GM18519 (cell line): ENCODE measurements at regions not wholly inside any gene's neighbourhood (a gene's known extent, or its start where the extent isn't known, plus 50 kb on each side); places are given as distances from the start of the nearest gene placed in this dataset.
"Not testable (repeated sequence)": the region's sequence is repeated elsewhere in the genome, so short reads cannot be mapped to it uniquely, and the experiment has no call there.

Source experiments
- ATAC-seq: cut with Tn5 transposase; IDR thresholded peaks from one replicate; pipeline ENCODE4 v1.9.1; 2021; ENCODE audit warnings: mild to moderate bottlenecking, moderate library complexity; ENCODE audit not compliant: unreplicated experiment, low FRiP score

DNA sequence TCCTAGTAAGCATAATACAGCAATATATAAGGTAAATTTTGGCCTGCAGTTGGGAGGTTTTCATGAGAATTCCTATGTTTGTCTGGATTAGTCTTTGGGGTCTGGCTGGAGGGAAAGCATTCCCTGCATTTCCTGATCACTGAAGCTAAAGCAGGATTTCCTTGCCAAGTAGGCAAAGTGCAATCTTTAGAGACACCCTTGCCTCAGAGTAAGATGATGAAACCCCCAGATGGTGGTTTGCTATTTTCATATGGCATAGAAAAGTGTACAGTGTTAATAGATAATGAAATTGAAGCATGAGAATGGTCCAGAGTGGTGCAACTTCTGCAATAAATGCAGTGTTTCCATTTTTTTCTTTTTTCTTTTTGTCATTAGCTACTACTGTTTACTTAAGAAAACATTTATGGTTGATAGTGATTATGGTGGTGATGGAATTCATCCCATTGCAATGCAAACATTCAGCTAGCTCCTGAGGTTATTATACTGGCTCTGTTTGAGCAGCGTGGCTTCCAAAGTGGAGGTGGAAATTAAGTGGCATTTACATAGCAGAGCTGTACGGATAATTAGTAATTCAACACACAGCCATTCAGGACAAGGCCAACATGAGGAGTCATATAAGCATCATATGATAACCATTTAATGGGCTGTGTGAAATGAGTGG is 276.3 kb downstream of the DUSP6 start:
- ATAC-seq, result no peak

DNA sequence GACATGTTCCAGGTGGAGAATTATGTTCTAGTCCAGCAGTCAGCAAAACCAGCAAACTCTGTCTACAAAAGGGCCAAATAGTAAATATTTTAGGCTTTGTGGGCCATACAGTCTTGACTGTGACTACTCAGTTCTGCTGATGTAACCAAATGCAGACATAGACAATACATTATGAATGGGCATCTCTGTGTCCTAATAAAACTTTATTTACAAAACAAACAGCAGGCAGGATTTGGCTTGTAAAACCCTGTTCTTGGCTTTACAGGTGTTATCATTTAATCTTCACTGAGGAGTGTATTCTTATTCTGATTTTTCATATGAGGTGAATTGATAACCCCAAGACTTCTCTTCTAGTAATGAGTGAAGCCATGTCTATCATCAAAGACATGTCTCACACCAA is 278.6 kb downstream of the DUSP6 start:
- no peak for ATAC-seq

DNA sequence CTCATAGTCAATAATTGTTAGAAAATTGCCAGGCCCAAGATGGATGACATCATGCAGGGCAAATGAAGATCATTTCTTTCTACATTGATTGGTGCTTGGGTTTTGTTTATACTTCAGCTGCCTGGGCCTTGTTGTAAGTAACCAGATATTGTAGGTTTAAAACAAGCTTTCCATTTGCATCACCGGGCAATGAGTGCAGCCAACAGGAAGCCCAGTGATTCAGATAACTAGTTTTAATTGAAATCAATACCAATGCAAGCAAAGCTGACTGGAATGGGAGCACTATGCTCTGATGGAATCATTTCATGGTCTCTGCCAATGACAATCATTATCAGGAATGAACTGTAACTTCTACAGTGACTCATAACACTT is 279.3 kb downstream of the DUSP6 start:
- ATAC-seq, result no peak

DNA sequence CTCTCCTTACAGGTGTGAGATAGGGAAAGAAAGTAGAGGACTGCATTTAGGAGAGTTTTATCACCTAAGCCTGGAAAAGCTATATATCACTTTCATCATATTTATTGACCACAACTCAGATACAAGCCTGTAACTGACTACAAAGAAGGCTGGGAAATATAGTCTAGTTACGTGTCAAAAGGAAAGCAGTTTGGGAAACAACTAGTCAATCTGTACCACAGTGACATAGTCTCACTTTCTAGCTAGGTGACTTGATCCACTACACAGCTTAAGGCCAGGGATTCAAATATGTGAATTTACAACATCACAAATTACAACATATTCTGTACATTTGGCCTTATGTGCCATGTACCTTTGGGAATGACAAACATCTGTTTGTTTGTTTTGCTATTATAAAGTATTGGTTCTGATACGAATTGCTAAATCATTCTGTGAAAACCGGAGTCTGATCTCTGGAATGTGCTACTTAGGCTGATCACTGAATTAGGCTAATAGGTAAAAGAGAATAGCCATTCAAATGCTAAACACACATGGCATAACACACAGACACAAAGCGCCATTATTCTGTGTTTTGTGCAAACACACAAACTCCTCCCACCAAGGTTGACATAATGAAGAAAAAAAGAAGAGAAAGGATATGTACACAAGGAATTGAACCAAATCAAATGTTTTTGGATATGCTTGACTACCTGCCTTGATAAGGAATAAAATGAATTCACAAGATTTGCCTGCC is 279.8 kb downstream of the DUSP6 start:
- ATAC-seq, result no peak

DNA sequence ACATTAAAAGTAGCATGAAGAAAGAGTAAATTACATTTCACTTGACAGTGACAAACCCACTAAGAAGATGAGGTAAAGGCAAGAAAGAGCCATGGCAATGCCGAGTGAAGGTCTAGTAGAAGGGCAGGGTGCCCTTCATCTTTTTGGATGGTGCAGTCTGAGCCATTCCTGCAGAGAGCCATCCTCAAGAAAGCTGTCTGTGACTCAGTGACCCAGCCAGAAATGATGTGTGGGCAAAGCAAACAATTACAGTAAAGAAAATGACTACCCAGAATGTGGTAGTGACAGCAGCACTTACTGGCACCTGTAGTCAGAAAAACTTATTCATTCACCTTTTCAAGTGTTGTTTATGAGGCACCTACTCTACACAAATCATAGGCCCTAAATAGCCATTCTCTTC is 281.7 kb downstream of the DUSP6 start:
- ATAC-seq, result no peak

DNA sequence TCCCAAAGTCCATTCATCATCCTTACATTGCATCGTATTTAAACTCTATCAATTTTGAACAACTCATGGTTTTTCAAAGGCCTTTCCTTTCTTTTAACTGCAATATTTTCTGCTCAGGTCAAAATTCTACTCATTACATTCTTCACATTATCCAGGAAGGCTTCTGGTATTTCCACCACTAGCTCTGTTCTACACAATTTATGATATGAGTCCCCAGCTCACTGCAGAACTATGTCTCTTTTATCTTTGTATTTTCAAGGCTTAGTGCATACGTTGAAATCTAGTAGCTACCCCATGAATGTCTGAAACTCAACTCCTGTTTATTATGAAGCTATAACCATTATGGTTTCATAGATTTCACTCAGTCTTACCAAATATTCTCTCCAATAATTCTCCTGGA is 282.9 kb downstream of the DUSP6 start:
- ATAC-seq, result no peak

DNA sequence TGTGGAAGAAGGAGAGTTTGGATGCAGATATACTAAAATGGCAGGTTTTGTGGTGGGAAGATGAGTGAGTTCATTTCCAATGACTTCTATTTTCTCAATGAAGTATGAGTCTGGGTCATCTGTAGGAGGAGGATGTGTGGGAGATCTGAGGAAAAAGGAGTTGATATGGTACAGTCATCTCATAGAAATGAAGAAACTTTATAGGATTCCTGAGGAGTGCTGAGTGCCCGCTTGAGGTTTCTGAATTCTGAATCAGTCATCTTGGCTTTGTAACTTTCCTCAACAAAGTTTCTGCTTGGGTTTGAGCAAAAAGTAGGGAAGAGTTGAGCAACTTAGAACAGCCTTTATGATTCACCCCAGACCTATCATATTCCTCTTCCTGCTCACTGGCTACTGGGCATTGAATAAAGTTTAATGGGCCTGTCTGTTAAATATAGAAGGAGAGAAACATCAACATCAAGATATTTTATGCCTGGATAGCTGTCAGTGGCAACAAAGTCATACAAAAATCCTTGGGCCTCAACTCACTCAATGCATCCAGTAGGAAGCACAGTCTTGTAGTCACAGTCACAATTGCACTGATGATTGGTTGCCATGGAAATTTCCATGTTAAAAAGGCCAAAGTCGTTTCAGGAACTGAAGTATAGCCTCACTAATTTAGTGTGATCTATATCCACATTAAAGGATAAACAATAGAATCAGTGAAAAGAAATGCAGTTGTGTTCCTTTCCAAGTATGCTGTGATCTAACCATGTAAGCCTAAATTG is 284.7 kb downstream of the DUSP6 start:
- no peak for ATAC-seq

DNA sequence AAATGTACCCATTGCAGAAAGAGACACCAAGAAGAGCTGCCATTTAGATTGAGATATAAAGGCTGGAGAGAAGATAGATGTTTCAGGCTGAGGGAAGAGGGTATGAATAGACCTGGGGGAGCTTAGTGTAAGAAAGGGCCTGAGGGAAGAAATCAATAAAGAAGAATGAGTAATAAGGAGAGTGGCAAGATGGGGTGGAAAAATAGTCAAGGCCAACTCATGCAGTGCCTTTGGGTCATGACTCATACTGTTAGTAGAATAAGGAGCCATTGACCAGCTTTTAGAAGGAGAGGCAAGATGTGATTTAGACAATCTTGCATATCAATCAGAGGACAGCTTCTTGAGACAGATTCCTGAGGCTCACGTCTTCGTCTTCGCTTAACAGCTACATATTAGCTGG is 287.5 kb downstream of the DUSP6 start:
- no peak for ATAC-seq

DNA sequence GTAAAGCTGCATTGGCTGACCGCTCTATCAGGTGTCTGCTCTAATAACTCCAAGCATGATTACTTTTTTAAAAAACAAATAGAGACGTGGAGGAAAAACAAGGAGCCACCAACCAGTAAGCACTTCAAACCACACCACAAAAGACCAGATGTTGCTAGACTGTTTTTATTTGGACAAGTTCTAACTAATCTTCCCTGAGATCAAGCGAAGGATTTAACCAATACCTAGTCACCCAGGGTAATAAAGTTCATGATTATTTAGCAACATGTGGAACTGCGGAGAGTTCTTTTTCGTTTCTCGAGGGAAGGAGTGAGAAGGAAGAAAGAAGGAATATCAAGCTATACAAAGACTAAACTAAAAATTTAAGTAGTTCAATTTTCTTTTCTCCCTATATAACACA is 288.1 kb downstream of the DUSP6 start:
- ATAC-seq, result no peak

DNA sequence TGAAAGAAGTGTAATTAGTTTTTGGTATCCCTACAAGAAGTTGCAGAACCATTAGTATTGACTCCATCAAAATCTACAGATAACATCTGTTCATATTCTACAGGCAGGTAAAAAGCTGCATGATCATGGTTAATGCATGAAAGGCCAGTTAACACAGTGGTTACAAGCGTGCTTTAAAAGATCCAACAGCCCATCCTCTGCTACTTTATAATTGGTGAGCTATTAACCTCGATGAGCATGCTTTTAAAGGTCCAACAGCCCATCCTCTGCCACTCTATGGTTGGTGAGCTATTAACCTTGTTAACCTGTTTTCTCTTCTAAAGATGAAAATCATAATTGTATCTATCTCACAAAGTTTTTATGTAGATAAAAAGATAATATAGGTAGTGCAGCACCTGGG is 289.3 kb downstream of the DUSP6 start:
- no peak for ATAC-seq

DNA sequence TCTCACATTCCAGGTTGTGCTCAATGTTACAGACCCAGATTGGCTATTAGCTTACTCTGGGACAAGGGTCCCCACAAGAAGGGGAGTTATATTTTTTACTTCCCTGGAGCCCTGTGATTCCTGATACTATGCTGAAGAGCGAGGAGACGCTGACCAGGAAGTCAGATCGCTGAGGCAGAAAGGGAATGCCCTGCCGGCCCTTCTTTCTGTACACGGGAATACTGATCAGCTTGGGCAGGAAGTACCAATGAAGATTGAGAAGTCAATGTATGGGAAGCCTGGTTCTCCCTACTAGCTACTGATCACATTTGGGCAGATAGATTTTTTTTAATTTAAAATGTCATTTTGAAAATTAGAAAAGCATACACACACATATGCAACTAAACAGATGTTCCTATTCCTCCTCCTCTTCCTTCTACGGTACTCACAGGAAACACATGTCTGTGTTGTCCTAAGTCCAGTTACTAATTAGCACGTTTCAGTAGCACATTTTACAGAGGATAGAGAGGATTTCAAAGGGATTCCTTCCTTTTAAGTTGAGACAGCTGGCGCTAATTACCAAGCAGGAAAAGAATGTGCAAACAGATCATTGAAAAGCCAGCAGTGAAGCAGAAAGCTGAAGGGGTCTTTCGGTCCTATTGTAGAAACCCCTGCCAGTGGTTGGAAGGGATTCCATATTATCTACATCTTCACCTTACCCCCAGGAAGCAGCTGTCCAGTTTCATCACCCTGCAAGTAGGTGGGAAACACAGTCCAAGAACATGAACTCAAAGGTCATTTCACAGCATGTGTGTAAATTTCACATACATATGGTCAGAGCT is 292.4 kb downstream of the DUSP6 start:
- ATAC-seq, result no peak

DNA sequence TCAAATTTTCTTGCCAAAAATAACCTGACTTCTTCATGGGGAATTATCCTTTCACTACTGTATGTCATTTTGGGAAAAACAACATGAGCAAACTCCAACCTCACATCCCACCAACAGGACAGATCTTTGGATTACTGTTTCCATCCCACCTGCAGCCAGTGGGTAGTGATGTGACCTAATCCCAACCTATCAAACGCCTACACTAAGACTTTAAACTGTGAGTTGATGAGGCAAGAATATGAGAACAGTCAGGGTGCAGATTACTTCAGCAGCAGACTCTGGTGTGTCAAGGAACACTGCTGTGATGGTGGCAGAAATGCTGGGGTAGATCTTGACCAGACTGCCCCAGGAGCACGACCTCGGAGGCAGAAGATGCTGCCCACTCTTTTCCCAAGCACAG is 293.2 kb downstream of the DUSP6 start:
- ATAC-seq, result no peak

DNA sequence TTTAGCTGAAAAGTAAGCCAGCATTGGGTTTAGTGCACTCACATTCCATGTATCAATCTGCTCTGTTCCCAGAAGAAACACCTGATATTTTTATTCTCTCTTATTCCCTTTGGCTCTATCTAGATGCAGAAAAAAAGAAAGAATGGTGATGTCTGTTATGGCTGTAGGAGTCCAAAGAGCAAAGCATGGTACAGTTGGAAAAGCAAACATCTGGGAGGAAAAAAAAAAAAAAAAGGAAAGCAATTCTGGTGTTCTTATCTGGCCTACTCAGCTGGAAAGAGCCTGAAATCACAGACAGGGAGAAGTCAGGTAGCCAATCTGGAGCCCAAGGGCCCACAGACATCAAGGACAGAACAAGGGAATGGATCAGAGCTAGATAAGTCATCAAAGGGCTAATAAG is 293.9 kb downstream of the DUSP6 start:
- no peak for ATAC-seq

DNA sequence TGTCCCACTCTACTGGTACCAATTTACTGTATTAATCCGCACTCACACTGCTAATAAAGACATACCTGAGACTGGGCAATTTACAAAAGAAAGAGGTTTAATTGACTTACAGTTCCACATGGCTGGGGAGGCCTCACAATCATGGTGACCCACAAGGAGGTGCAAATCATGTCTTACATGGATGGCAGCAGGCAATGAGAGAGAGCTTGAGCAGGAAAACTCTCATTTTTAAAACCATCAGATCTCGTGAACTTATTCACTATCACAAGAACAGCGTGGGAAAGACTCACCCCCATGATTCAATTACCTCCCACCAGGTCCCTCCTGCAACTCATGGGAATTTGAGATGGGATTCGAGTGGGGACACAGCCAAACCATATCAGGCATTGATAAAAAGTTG is 298.5 kb downstream of the DUSP6 start:
- ATAC-seq, result not testable (repeated sequence)

DNA sequence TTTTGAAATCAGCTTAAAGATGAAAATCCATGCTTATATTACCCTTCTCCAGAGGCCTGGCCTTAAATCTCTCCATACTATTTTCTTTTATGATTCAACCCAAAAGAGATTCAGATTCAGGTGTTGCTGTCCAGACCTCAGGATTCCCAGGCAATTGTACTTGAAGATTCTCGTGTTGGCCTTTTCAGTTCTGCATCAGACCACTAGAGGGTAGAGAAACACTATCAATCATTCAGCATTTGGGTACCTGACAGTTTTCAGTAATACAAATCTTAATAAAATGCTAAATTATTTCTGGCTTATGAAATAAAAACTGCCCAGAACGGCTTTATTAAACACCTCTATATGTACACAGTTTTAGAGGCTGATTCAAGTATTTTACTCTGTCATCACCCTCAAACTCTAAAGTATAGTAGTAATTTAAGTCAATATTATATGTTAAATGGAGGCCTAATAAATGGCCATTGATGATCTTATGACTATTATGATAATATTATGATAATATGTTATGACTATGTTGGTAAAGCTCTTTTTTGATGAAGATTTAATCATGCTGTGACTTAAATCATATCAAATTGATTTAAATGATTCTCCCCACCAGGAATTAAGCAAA is 301.1 kb downstream of the DUSP6 start:
- ATAC-seq, result no peak

DNA sequence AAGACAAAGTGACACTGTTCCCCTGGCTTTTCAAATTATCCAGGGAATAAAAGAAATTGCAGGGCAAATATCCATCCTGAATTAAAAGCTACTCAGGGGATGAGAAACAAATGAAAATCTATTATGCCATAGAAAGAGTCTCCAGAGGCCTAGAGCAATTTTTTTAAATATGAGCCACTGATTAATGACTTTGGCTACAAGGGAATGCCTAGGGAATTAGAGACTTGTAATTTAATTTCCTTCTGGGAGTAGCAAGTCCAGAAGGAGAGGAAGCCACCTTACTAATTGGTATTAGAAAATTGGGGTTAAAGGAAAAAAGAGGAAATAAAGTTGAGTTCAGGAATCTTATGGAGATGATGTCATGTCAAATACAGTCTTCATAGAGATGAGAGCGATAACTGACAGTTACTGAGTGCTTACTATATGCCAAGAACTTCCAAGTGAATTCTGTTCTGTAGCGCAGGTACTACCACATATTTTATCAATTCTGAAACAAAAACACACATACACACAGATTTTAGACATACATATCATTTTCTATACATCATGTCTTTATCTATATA is 304.4 kb downstream of the DUSP6 start:
- ATAC-seq, result no peak

DNA sequence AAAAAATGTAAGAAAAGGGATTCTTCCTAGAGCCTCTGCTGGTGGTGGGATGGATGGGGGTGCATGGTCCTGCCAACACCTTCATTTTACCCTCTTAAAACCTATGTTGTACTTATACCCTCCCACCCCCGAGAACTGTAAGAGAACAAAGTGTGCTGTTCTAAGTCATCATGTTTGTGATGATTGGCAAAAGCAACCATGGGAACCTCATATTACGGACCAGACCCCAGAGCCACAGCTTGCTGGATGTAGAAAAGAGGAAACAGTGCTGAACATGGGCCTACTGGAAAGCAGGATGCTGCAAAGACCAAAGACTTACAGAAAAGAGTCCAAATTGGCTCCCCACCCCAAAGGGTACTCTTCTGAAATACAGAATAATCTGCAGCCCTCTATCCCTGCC is 311.2 kb downstream of the DUSP6 start:
- no peak for ATAC-seq

DNA sequence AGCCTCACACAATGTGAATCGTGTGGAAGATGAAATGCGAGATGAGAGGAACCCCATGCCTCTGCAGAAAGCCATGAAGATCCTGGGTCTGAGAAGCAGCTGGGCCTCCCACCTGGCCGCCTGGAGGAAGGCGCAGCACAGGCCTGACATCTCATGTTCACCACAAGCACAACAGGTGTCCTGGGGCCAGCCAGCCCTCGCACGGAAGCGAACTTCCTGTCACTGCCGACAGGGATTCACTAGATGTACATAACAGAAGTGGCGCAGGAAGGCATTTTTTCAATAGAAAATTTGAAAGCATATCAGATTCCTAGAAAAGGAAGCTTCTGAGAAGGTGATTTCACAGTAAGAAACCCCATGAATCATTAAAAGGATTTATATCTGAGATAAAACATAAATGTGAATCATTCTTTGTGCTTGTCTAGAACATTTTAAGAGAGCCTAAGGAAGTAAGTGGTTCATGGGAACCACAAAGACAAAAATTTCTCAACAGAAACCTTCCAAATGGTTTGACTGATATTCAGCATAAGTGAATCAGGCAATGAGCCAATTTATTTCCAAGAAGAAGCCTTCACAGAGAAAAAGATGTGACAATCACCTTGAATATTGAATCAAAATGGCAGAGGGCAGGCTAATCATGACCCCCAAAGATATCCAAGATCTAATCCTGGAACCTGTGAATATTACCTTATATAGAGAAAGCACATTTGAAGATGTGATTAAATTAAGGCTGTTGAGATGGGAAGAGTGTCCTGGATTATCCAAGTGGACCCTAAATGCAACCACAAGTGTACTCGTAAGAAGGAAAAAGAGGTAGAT is 311.9 kb downstream of the DUSP6 start:
- ATAC-seq, result peak; percentile 95

DNA sequence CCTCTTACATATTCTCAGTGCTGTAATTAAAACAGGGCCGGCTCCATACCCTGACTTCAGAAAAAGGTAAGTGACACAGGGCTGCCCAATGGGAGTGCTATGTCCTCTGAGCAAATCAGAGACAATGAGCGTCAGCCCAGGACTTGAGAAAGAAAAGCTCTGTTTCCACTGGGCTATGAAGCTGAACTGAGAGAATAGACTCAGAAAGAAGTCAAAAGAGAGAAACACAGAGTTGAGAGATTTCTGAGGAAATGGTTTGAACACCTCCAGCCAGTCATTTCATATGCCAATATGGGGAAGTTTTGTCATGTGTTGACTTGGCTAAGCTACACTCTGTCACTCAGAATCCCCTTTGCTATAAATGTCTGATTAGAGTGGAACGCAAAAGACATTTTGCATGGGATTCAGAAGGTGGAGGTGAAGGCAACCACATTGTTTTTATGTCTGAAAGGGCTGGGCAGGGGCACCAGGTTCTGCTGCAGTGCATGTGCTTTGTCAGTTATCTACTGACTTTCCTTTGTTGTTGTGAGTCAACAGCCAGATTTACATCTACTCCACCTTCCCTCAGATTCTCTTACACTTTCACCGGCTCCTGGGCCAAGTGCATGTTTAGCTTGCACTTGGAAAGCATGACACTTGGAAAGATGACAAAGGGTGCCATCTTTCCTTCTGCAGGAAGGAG is 313.3 kb downstream of the DUSP6 start:
- peak; percentile 42 for ATAC-seq
